ENCODE measurements at regions not wholly inside any gene's neighbourhood (a gene's known extent, or its start where the extent isn't known, plus 50 kb on each side); places are given as distances from the start of the nearest gene placed in this dataset.

DNA sequence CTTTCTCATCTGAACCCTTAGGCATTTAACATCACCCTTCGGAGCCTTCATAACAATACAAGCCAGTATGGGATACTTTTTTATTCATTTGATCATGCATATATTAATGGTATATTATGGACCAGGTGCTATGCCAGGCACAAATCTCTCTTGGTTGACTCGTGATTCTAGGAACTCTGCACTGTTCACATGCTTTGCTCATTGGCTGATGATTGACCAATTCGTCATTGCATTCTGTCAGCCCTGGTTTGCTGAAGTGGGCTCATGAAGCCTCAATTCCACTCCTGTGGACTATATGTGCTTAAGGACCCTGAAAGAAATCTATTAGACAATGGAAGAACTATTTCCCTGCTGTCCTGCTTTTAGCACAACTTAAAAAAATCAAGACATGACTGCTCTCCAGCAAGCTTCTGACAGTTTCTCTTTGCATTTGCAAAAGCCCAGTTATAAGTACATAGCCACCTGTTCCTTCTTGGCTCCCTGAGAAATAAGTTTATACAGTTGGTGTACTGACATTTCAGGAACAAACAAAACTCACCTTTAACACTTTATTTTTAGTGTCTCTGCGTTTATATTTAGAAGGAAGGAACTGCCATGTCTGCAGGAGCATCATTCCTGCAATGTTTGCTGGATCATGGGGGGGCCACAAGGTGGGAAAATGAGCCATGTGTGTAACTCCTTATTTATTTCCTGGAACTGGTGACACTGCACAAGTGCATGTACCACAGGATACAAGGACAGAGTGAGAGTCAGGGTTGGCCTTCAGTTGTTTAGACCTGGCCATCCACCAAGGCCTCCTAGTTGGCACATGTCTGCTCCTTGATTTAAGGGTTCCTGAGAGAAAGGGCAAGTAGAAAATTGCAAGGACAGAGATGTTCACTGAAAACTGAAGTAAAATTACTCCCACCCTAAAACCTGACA lies 146.0 kb upstream of the NAMPT start:
- DNase-seq (ENCODE audit: insufficient read length, low spot score) (no peak), FAIRE-seq (no peak)
- no peak for TF ChIP-seq SPI1 (IDR thresholded peaks at IDR 0.05; ENCODE audit: low read depth, low read length)

DNA sequence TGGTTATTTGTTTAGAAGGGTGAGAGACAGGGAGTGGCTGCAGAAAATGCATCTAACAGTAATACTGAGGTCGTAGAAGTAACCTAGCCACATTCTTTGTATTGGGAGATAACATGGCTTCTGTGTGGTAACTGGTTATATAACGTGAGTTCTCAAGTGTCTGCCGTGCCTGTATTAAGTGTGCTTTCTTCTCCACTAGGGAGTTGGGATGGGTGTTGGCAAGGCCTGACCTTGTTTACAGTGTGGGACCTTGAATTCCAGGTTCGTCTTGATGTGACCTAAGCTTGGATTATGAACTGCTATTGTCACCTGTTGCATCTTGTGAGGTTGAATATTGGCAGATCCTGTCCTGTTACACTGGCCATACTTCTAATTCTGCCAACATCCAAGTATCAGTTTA lies 145.3 kb upstream of the NAMPT start:
- TF ChIP-seq POLR2AphosphoS5 (IDR thresholded peaks at IDR 0.05; ENCODE audit: low read depth, low read length): no peak
- no peak for TF ChIP-seq POU2F2 (IDR thresholded peaks at IDR 0.05; ENCODE audit: low read depth, low read length)
- TF ChIP-seq TAF1 (IDR thresholded peaks at IDR 0.05; ENCODE audit: low read depth, low read length): no peak
- FAIRE-seq: no peak
- no peak for DNase-seq (ENCODE audit: insufficient read length, low spot score)

DNA sequence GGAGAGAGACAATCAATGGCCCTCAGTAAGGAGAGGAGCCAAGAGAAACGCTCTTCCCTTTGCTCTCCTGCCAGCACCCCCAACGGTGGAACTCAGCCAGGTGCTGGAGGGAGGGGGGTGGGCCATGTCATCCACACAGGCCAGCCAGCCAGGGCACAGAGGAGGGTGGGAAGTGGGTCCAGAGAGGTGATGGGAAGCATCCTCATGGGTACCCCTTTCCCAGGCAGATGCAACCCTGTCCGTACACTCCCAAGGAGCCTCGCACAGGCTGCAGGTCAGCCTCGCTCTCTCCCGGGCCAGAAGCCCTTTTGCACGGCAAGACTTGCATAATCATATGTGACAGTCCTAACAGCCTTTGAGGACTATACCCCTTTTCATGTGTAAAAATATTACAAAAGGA lies 142.0 kb upstream of the NAMPT start:
- no peak for DNase-seq (ENCODE audit: insufficient read length, low spot score)
- no peak for FAIRE-seq
- TF ChIP-seq TAF1 (IDR thresholded peaks at IDR 0.05; ENCODE audit: low read depth, low read length): no peak
- no peak for TF ChIP-seq POU2F2 (IDR thresholded peaks at IDR 0.05; ENCODE audit: low read depth, low read length)
- no peak for TF ChIP-seq PAX5 (IDR thresholded peaks at IDR 0.05; ENCODE audit: insufficient read depth, low read length, severe bottlenecking)
- TF ChIP-seq POLR2A (IDR thresholded peaks at IDR 0.05; ENCODE audit: low read depth, low read length): no peak
- TF ChIP-seq SPI1 (IDR thresholded peaks at IDR 0.05; ENCODE audit: low read depth, low read length): no peak
- no peak for TF ChIP-seq POLR2AphosphoS5 (IDR thresholded peaks at IDR 0.05; ENCODE audit: low read depth, low read length)

DNA sequence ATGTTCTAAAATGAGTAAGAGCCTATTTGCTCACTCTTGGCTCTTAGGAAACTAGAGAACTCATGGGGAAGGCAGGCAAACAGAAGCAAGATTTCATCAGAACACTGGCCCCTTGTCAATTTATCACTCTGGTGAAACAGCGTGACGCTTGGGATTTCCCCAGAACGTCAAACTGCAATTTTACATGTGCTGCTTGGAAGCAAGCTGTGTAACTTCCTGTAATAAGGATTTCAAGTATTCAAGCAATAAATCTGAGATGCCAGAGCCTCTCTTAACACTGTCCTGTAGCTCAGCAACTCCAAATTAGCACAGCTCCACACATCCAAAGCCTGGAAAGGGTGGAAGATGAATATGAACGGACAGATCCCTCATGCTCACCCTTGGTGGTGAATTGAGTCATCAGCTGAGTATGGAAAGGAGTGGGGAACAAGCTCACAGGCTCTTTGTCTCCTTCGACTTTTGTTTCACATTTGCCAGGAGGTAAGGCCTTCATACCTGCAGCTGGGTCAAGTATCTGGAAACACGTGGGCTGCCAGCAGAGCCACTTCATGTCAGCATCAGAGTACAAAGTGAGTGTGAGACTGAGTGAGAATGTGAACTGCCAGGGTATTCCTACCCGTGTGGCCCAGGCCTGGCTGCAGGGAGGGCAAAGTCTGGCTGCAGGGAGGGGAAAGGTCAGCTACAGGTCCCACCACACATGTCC lies 140.4 kb upstream of the NAMPT start:
- TF ChIP-seq POLR2A (IDR thresholded peaks at IDR 0.05; ENCODE audit: low read depth, low read length) (peak; percentile 63; the same call in 1 of the 2 replicates), POLR2AphosphoS5 (IDR thresholded peaks at IDR 0.05; ENCODE audit: low read depth, low read length) (no peak), POU2F2 (IDR thresholded peaks at IDR 0.05; ENCODE audit: low read depth, low read length) (peak; percentile 47; the same call in 1 of the 2 replicates), TAF1 (IDR thresholded peaks at IDR 0.05; ENCODE audit: low read depth, low read length) (no peak)
- DNase-seq (ENCODE audit: insufficient read length, low spot score) (peak; percentile 36), FAIRE-seq (peak; percentile 48)

DNA sequence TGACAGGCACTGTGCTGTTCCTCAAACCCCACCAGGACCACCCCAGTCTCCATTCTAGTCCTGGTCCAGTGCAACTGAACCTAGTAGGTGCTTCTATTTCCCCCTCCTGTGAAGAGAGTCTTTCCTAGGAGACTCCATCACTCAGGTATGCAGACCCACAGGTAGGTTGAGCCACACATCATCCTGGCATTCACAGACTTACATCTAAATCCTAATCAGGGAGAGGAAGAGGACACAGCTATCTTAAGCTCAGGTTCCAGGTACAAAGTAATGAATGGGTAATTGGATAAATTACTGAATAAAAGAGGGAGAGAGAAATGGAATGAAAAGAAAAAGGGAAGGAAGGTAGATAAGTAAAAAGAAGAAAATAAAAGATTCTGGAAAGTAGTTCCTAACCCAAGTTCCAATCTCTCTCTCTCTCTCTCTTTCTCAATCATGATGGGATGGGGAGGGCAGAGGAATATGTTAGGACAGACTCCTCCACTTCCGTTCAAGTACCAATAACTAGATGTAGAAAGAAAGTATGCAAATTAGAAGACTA lies 139.8 kb upstream of the NAMPT start:
- TF ChIP-seq SPI1 (IDR thresholded peaks at IDR 0.05; ENCODE audit: low read depth, low read length) (peak; percentile 31; the same call in 1 of the 2 replicates), POLR2A (IDR thresholded peaks at IDR 0.05; ENCODE audit: low read depth, low read length) (no peak)
- DNase-seq (ENCODE audit: insufficient read length, low spot score) (no peak), FAIRE-seq (no peak)

DNA sequence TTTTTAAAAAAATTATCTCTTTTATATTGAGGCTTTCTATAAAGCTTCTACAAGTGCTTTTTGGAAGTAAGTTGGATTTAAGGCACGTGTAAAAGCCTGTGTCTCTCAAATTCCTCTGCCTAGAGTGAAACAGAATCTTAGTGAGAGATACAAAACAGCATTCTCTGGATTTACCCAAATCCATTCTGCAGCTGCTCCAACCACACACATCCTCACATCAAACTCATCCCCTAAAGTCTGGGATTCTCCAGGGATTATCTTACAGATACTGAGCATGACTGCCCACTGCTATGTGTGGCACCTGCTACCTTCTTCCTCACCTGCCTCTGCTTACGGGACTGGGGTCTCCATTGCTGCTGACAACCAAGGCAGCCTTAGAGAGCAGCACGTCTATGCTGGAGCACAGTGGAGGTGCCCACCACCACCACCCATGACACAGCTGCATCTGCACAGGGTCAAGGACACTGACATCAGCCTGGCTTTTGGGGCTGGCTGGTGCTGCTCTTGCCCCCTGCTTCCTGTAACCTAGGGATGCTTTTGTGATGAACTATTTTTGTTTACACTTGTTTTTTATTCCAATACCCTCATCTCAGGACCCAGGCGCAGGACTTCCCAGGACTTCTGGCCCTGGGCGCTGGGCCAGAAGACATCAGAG lies 139.2 kb upstream of the NAMPT start:
- no peak for DNase-seq (ENCODE audit: insufficient read length, low spot score)
- FAIRE-seq: no peak
- no peak for TF ChIP-seq POU2F2 (IDR thresholded peaks at IDR 0.05; ENCODE audit: low read depth, low read length)
- no peak for TF ChIP-seq SPI1 (IDR thresholded peaks at IDR 0.05; ENCODE audit: low read depth, low read length)
- TF ChIP-seq POLR2AphosphoS5 (IDR thresholded peaks at IDR 0.05; ENCODE audit: low read depth, low read length): no peak

DNA sequence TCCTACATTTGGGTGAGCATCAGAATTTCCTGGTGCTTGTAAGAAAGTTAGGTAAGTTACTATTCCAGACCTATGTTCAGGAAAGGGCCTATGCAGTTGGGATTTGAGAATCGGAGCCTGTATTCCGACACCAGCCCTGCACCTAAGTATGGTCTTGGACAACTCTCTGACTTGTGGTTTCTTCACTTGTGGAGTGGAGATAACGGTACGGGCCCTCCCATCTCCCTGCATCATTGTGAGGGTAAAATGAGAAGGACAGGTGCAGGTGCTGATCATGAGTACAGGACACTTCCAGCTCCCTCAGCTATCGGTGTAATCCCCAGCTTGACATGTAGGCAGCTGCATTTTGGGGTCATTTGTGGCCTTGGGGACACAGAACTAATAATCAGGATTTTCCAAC lies 138.3 kb upstream of the NAMPT start:
- no peak for FAIRE-seq

DNA sequence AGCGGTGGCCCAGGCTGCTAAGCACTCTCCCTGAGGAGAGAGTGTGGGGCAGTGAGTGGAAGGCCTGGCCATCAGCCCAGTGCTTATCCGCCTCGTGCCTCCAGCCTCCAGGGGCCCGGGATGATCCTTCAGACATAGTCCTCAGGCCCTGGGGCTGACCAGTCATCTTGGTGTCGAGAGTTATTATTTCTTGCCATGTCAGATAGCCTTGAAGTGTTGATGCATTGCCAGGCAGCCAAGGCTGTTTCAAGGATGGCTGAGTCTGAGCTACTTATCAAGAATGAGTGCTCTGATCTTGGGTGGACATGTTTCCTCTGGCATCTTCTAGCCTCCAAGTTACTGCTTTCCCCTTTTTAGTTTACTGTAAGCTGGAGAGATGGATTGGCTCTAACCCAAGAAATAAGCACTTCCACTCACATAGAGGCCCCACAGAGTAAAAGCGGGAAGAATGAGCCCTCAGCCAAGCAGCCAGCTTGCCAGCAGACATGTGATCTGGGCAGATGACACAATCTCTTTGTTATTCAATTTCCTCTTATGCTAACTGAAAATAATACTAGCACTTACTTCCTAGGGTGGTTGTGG lies 136.5 kb upstream of the NAMPT start:
- DNase-seq (ENCODE audit: insufficient read length, low spot score) (no peak), FAIRE-seq (no peak)
- no peak for TF ChIP-seq TAF1 (IDR thresholded peaks at IDR 0.05; ENCODE audit: low read depth, low read length)
- TF ChIP-seq PAX5 (IDR thresholded peaks at IDR 0.05; ENCODE audit: insufficient read depth, low read length, severe bottlenecking): no peak
- TF ChIP-seq SPI1 (IDR thresholded peaks at IDR 0.05; ENCODE audit: low read depth, low read length): no peak
- no peak for TF ChIP-seq POLR2A (IDR thresholded peaks at IDR 0.05; ENCODE audit: low read depth, low read length)

More for the DNA sequence above, 138.3 kb upstream of the NAMPT start:
- no peak for TF ChIP-seq SPI1 (IDR thresholded peaks at IDR 0.05; ENCODE audit: low read depth, low read length)
- no peak for TF ChIP-seq POLR2A (IDR thresholded peaks at IDR 0.05; ENCODE audit: low read depth, low read length)
- no peak for TF ChIP-seq PAX5 (IDR thresholded peaks at IDR 0.05; ENCODE audit: insufficient read depth, low read length, severe bottlenecking)
- TF ChIP-seq TAF1 (IDR thresholded peaks at IDR 0.05; ENCODE audit: low read depth, low read length): no peak
- TF ChIP-seq POLR2AphosphoS5 (IDR thresholded peaks at IDR 0.05; ENCODE audit: low read depth, low read length): no peak
- no peak for TF ChIP-seq POU2F2 (IDR thresholded peaks at IDR 0.05; ENCODE audit: low read depth, low read length)
- DNase-seq (ENCODE audit: insufficient read length, low spot score): no peak

DNA sequence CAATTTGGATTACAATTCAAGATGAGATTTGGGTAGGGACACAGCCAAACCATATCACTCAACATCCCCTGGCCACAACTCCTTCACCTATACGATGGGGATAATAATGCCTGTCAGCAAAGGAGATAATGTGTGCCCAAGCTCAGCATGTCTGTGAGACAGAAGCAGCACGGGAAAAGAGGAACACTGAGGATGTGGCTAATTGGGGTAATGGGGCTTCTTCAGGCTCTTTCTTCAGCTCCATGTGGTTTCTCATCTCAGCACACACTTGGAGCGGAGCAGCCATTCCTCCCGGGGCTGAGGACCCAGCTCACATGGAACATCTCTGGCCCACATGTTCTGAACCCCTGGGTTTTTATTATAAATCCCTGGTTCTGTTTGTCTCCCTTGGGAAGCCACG lies 136.0 kb upstream of the NAMPT start:
- TF ChIP-seq POU2F2 (IDR thresholded peaks at IDR 0.05; ENCODE audit: low read depth, low read length): no peak
- TF ChIP-seq SPI1 (IDR thresholded peaks at IDR 0.05; ENCODE audit: low read depth, low read length): no peak
- TF ChIP-seq POLR2A (IDR thresholded peaks at IDR 0.05; ENCODE audit: low read depth, low read length): no peak
- no peak for TF ChIP-seq TAF1 (IDR thresholded peaks at IDR 0.05; ENCODE audit: low read depth, low read length)
- no peak for TF ChIP-seq POLR2AphosphoS5 (IDR thresholded peaks at IDR 0.05; ENCODE audit: low read depth, low read length)
- no peak for TF ChIP-seq PAX5 (IDR thresholded peaks at IDR 0.05; ENCODE audit: insufficient read depth, low read length, severe bottlenecking)
- FAIRE-seq: no peak

More for the DNA sequence above, 136.0 kb upstream of the NAMPT start:
- DNase-seq (ENCODE audit: insufficient read length, low spot score): no peak

All from GM12891 (cell line).